DMS 273 (cell line): ENCODE measurements at regions not wholly inside any gene's neighbourhood (a gene's known extent, or its start where the extent isn't known, plus 50 kb on each side); places are given as distances from the start of the nearest gene placed in this dataset.

ENCODE experiments used
- DNase-seq: peaks from one replicate; lab custom pipeline; 2025; ENCODE audit not compliant: unreplicated experiment; lab: John Stamatoyannopoulos, UW

GRCh38 chr1:194228427-194228826, 1042.0 kb upstream of the B3GALT2 start:
- DNase-seq = no peak

- no peak for DNase-seq
Observed at GRCh38 chr1:194227161-194227560, 1040.7 kb upstream of the B3GALT2 start.

GRCh38 chr1:194225821-194226220, 1039.4 kb upstream of the B3GALT2 start:
- no peak for DNase-seq

- DNase-seq = no peak
Observed at GRCh38 chr1:194223596-194223995, 1037.2 kb upstream of the B3GALT2 start.

GRCh38 chr1:194215448-194215847, 1029.0 kb upstream of the B3GALT2 start:
- no peak for DNase-seq

- DNase-seq = no peak
Observed at GRCh38 chr1:194214735-194215134, 1028.3 kb upstream of the B3GALT2 start.

GRCh38 chr1:194209920-194210319, 1023.5 kb upstream of the B3GALT2 start:
- no peak for DNase-seq

GRCh38 chr1:194208674-194209073, 1022.3 kb upstream of the B3GALT2 start:
- DNase-seq = no peak

- no peak for DNase-seq
Observed at GRCh38 chr1:194196562-194196961, 1010.1 kb upstream of the B3GALT2 start.

GRCh38 chr1:194194724-194195123, 1008.3 kb upstream of the B3GALT2 start:
- DNase-seq = no peak

GRCh38 chr1:194184974-194185373, 998.6 kb upstream of the B3GALT2 start:
- DNase-seq = no peak

- no peak for DNase-seq
Observed at GRCh38 chr1:194184425-194184824, 998.0 kb upstream of the B3GALT2 start.

- DNase-seq = no peak
Observed at GRCh38 chr1:194181845-194182244, 995.4 kb upstream of the B3GALT2 start.

GRCh38 chr1:194176212-194176611, 989.8 kb upstream of the B3GALT2 start:
- no peak for DNase-seq

GRCh38 chr1:194175251-194175650, 988.8 kb upstream of the B3GALT2 start:
- DNase-seq = no peak

- DNase-seq = no peak
Observed at GRCh38 chr1:194174528-194174927, 988.1 kb upstream of the B3GALT2 start.

GRCh38 chr1:194171596-194171995, 985.2 kb upstream of the B3GALT2 start:
- no peak for DNase-seq

GRCh38 chr1:194167956-194168640, 981.7 kb upstream of the B3GALT2 start:
- no peak for DNase-seq

GRCh38 chr1:194164755-194165154, 978.3 kb upstream of the B3GALT2 start:
- no peak for DNase-seq

- no peak for DNase-seq
Observed at GRCh38 chr1:194161591-194161990, 975.2 kb upstream of the B3GALT2 start.

- peak; percentile 2 for DNase-seq
Observed at GRCh38 chr1:194159941-194160340, 973.5 kb upstream of the B3GALT2 start.

GRCh38 chr1:194155962-194156361, 969.5 kb upstream of the B3GALT2 start:
- no peak for DNase-seq

GRCh38 chr1:194151056-194151455, 964.6 kb upstream of the B3GALT2 start:
- DNase-seq = no peak
